ENCODE measurements at regions not wholly inside any gene's neighbourhood (a gene's known extent, or its start where the extent isn't known, plus 50 kb on each side); places are given as distances from the start of the nearest gene placed in this dataset.

GRCh38 chr16:85380905-85381737, 232.0 kb upstream of the GSE1 start:
- DNase-seq, result no peak

GRCh38 chr16:85381738-85382592, 231.2 kb upstream of the GSE1 start:
- no peak for DNase-seq

GRCh38 chr16:85382717-85383118, 230.4 kb upstream of the GSE1 start:
- no peak for DNase-seq

DNA sequence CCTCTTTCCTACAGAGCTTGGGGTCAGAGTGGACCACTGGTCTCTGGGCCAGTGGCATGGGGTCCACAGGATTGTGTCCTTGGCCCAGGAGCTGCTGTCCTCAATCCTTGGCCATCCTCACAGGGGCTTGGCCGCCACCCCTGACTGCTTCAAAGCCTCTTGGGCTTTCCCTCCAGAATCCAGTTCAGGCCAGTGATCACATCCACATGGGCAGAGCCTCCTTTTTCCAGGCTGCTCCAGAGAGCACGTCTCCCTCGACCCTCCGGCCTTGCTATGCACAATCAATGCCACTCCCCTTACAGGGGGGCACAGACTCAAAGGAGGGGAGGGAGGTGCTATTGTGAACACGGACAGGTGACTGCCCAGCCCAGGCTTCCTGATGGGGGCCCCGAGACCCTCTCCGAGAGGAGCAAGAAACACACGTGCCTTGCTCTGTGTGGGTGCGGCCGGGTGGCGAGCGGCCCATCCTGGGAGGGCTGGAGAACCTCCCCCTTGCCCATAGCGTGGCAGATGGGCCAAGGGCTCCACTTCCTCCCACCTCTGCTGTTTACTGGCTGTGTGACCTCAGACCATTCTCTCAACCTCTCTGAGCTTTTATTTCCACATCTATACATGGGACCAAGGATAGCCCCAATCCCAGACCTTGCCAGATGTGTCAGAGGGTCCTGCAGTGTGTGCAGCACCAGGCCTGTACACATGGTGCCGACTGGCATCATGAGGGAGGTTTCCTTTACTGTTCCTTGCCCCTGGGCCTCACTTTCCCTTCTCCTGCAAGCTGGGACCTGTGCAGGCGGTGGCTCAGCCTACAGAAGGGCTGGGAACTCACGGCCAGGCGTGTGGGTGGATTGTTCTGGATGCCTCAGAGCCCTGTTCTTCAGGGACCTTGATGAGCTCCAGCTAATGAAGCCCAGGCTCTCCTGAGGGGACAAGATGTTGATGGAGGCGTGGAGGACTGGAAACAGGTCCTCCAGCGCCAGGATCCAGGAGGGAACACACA, 229.0 kb upstream of the GSE1 start:
- DNase-seq, result no peak

DNA sequence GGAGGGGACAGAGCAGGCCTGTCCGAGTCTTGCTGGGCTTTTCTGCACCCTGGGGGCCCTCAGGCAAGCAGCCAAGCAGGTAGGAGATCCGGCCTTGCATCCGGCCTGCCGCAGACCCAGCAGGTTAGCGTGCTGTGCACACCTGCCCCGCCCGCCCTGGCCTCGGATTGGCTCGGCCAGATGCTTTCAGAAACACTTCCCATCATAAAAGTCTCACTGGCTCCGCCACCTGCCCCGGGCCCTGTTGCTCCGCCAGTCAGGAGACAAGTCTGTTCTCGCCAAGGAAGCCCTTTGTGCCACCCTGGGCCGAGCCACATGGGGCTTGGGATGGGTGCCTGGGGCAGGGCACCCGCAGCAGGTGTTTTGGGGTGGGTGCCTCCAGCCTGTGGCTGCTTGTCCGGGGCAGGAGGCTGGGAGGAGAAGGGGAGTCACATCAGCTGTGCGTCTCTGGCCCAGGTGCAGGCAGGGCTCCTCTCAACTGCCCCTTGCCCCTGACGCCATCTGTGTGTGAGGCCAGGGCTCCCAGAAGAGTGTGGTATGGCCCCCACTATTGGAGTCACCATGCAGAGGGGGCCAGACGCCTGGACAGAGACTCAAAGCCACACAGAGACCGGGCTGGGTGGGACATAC, 228.2 kb upstream of the GSE1 start:
- DNase-seq, result no peak

DNA sequence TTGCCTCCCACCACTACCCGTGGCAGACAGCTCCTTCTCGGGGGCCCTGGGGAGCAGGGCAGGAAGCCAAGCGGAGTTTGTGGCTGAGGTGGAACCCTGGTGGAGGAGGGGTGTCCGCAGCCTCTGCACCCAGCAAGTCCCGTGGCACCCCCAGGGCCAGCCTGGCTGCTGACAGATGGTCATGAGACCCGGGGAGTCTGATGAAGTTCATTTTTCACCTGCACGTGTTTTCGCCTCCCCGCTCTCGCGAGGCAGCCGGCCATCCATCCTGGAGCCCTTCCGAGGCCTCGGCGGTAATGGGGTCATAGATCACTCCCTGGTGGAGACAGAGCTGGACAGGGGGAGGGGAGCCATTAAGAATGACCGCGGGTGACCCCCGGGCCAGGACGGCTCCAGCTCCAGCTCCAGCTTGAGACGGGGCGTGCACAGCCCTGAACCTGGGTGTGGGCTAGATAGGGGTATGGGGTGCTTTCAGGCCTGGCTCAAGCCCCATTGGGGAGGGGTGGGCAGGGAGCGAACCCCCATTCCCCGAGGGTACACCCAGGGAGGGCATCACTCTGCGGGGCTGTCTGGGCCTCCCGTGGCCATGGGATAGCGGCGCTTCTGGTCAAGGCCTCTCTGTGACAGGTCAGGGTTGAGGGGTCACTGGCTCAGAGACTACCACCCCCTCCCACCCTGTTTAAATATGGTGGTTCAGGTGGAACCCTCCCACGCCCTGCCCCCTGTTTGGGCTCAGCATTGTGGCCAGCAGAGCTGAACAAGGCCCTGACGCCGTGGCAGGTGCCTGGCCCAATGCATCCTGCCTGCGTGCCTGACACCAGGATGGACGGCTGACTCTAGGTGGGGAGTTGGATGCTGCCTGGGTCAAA, 227.4 kb upstream of the GSE1 start:
- no peak for DNase-seq

- DNase-seq, result no peak
Measured at GRCh38 chr16:85386467-85387170, 226.5 kb upstream of the GSE1 start.

GRCh38 chr16:85387171-85387507, 226.0 kb upstream of the GSE1 start:
- DNase-seq, result no peak

DNA sequence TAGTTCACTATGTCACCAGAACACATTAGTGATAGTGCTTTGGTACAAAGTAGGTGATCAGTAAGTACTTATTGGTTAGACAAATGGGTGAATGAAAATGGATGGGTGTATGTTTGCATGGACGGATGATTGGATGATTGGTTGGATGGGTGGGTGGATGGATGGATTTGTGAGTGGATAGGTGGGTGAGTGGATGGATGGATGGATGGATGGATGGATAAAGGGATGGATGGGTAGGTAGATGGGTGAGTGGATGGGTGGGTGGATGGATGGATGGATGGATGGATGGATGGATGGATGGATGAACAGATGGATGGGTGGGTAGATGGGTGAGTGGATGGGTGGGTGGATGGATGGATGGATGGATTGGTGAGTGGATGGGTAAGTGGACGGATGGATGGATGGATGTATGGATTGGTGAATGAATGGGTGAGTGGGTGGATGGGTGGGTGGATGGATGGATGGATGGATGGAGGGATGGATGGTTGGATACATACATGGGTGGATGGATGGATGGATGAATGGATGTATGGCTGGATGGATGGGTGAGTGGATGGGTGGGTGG, 225.3 kb upstream of the GSE1 start:
- DNase-seq, result no peak

- no peak for DNase-seq
Measured at GRCh38 chr16:85389679-85390470, 223.2 kb upstream of the GSE1 start.

DNA sequence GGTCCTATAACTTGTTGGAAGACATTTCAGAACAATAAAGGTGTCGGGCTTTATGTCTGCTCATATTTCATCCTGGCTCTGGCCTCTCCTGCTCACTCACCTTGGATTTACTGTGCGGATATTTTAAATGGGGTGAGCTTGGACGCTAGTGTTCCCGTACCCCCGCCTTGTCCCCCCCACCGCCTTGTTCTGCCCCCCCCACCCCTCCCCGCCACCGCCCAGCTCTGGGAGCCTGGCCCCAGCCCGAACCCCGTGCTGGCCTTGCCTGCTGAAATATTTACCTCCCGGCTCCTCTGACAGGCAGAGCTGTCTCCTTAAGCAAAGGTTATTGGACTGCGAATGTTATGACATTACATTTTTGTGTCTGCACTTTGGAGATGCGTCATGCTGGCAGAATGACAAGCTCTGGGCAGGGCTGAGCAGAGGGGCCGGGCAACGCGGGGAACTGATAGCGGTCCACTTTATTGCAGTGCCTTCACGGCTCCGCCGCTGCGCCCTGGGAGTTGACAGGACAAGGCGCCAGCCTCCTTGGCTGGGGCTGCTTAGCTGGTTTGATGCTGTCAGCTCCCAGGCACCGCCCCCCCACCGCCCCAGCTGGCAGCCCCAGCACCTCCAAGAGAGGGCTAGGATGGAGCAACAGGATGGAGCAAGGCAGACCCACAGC, 222.5 kb upstream of the GSE1 start:
- DNase-seq, result no peak

GRCh38 chr16:85391175-85391707, 221.9 kb upstream of the GSE1 start:
- no peak for DNase-seq

DNA sequence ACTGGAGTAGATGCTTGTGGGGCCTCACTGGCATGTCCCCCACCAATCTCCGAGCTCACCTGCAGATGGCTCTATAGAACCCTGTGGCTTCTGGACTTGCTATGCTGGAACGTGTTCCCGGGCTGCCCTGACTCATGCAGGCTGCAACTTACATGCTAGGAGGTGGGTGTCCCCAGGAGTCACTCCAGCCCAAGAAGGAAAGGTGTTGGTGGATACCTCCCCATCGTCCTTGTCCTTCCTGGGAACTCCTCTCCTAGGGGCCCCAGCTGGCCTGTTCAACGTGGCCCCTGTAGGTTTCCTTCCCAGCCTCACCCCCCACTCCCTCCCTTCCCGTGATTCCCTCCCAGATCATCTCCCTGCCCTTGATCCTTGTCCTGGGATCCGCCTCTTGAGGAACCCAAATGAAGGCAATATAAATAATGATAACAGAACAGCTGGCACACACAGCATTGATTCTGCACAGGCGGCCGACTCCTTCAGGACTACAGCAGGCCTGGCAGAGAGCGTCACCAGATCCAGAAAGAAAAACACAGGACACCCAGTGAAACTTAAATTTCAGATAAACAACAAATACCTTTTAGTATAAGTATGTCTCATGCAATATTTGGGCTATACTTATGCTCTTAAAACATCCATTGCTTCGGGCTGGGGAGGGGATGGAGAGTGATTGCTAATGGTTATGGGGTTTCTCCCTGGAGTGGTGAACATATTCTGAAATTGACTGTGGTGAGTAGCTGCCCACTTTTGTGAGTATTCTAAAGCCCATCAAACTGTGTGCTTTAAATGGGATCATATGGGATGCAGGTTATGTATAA, 221.1 kb upstream of the GSE1 start:
- no peak for DNase-seq

GRCh38 chr16:85392756-85393673, 220.1 kb upstream of the GSE1 start:
- no peak for DNase-seq

DNA sequence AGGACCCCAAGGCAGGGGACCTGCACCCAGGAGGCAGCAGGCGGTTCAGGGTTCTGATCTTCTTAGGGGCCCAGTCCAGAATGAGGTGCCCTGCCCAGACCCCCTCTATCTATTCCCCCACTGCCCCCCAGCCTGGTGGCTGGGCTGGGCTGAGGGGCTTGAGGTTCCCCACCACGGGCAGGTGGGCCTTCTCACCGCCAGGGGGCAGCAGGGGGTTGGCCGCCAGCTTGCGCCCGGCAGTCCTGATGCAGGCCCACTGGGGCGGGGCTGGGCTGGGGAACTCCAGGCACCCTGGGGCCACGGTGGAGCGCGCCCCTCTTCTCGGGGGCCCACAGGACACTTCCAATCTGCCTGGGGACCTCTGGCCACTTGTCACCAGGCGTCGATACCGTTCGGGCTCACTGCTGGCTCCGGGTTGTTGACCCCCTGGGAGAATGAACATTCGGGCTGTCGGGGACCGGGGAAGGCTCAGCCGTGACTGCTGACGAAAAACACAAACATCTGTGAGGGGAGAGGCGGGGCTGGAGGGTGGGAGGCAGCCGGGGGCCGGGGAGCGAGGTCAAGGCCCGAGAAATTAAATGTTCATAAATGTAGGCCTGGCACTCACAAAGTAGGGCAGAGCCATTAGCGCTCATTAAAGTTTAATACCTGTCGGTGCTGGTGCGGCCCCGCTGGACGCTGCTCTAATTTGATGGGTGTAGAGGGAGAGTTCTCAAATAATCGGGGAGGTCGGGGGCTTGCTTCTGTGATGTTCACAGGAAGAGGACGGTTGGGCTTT, 219.3 kb upstream of the GSE1 start:
- DNase-seq, result no peak

Measured in AML-193 (cell line).